ENCODE measurements at regions not wholly inside any gene's neighbourhood (a gene's known extent, or its start where the extent isn't known, plus 50 kb on each side); places are given as distances from the start of the nearest gene placed in this dataset.
"Not testable (repeated sequence)": the region's sequence is repeated elsewhere in the genome, so short reads cannot be mapped to it uniquely, and the experiment has no call there.

DNA sequence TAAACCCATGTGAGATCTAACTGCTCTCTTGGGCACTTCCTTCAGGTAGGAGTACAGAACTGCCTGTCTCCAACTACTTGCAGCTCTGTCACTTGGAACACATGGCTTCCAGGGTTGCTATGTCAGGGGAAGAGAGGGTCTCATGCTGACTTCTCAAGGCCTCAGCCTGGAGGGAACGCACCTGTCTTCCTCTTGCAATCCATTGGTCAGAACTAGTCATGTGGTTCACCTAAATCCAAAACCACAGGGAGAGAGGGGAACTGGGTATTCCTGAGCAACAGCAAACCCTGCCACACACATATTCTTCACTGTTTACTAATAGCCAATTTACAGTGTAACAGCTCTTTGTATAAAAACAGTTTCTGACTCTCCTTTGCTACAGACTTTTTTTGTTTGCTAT, 206.1 kb downstream of the KCNJ2 start:
- no peak for DNase-seq (ENCODE audit: low spot score)

DNA sequence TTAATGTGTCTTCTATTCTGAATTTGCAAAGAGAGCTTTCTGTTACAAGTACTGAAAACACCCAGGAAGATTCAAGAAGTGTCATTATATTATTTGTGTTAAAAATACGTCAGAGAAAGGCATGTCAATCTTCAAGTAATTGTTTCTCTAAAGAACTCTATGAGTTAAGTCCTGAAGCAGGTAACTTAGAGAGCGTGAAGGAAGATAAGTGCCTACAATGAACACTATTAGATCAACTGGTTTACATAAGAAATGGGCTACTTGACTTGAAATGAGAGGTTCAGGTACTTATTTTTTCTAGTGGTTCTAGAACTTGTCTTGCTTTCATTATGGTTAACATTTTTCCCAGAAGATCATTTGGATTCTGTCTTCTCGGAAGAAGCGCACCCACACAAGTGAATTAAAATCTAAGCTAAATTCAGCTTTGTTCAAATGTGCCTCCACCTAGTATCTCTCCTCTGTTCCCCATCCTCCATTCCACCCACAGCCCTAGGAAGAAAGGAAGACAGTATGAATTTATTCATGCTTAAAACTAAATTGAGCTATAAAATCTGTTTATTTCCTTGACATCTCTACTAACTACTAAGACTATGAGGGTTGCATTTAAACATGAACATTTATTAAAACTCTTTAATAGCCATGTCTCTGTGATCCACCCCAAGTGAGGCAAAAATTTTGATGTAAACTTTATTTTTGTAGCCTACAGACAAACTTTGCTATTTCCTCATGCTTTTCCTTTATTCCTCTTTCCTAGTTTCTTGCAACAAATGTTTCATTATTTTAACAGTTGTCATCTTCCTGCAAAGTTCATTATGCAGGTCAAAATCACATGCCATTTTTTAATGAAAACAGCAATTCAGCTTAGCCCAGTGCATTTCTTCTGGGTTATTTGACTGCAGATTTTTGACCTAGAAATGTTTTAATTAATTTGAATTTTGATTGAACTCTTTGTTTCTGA, 206.8 kb downstream of the KCNJ2 start:
- DNase-seq (ENCODE audit: low spot score) = no peak

DNA sequence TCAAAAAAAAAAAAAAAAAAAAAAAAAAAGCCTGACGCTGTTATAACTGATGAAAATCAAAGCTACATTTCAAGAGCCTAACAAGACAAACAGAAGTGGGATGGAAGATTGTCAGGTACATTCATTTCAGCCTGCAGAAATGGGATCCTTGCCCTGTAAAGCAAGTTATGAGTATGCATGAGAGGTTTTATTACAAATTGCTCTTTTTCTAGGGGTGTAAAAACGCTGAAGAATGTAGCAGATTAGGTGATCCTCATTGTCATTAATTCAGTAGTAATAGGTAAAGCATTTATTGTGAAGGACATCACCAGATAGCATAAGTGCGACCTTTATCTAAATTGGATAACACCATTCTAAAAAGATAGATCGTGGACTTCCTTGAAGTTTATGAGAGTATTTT, 208.3 kb downstream of the KCNJ2 start:
- no peak for DNase-seq (ENCODE audit: low spot score)

DNA sequence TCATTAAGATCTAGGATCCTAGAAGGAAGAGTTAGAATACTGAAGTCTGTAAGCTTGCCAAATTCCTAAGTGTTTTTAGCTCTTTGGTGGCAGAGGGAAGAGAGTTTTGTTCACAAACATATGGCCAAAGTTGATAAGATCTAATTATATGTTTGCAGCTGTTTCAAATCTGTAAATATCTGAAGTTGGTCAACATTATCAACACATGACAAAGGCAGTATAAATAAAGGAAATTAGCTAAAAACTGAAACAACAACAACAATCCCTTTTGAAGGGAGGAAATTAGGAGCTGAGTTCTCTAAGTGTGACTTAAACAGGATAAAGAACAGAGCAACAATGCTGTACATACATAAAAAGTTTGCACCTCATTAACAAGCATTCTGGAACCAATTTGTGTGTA, 208.7 kb downstream of the KCNJ2 start:
- DNase-seq (ENCODE audit: low spot score) = no peak

GRCh38 chr17:70379945-70380344, 210.6 kb downstream of the KCNJ2 start:
- DNase-seq (ENCODE audit: low spot score) = no peak

DNA sequence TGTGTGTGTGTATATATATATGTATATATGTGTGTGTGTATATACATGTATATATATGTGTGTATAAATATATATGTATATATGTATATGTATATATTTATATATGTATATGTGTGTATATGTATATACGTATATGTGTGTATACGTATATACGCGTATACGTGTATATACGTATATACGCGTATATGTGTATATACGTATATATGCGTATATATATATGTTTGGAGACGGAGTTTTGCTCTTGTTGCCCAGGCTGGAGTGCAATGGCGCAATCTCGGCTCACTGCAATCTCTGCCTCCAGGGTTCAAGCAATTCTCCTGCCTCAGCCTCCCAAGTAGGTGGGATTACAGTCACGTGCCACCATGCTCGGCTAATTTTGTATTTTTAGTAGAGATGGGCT, 212.6 kb downstream of the KCNJ2 start:
- DNase-seq (ENCODE audit: low spot score) = not testable (repeated sequence)

DNA sequence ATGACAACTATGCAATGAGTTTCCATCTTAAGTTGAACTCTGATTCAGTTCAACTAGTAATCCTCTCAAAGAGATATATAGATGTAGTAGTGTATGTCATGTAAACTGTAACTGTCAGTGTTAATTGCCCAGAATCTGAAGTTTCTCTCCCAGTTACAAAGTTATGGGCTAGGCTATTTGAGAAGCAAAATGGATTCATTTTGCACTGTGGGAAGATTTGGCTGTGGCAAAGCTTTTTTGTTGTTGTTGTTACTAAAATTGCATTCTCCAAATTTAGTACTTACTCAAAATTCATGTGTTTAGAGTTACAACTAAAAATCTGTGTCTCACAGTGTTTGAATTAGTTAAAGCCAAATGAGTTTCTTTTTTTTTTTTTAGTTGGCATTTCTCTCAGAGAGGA, 219.0 kb downstream of the KCNJ2 start:
- no peak for DNase-seq (ENCODE audit: low spot score)

- DNase-seq (ENCODE audit: low spot score) = not testable (repeated sequence)
These were observed 220.0 kb downstream of the KCNJ2 start for GRCh38 chr17:70389232-70389757.

- DNase-seq (ENCODE audit: low spot score) = no peak
These were observed 220.7 kb downstream of the KCNJ2 start for GRCh38 chr17:70390049-70390448.

GRCh38 chr17:70394473-70395232, 225.3 kb downstream of the KCNJ2 start:
- DNase-seq (ENCODE audit: low spot score) = no peak

GRCh38 chr17:70405492-70406220, 236.3 kb downstream of the KCNJ2 start:
- DNase-seq (ENCODE audit: low spot score) = no peak

GRCh38 chr17:70407506-70407905, 238.2 kb downstream of the KCNJ2 start:
- DNase-seq (ENCODE audit: low spot score) = no peak

GRCh38 chr17:70408768-70409167, 239.4 kb downstream of the KCNJ2 start:
- no peak for DNase-seq (ENCODE audit: low spot score)

DNA sequence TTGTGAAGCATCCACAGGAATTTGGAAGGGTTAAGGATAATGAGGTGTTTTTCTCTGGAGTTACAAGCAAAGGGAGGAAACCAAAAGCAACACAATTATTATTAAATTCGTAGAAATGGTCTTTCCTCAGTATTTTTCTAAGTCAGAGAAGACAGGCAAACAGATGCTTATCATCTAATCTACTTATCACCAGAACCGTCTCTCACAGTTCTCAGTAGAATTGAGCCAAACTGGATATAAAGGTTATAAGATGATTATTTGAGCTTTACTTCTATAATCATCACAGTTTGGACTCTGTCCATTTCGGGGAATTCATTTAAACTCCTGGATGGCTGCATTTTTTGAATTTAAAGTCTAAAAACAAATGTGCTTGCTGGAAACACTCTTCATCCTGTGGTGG, 245.0 kb downstream of the KCNJ2 start:
- no peak for DNase-seq (ENCODE audit: low spot score)

DNA sequence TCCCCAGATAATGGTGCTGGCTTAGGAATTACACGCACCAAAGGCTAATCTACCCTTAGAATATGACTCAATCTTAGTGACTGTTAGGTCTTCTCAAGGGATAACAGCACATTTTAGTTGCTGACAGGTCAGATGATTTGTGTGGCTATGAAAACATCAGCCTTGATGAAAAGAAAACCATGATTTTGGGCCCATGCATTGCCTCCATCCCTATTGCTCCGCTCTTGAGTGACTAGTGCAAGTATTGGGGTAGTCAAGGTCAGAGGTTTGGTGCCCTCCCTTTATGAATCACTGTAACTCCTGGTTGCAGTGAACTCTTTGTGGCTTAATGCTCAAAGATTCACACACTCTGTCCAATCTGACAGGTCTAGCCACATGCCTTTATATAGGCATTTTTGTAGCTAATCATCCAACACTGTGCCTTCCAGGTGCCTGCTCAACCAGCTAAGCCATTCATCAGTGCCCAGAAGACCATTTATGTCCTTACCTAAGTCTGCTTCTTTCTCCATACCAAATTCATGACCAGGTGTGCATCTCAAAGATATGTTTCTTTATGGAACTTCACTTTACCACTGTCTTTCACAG, 251.6 kb downstream of the KCNJ2 start:
- DNase-seq (ENCODE audit: low spot score) = no peak

- no peak for DNase-seq (ENCODE audit: low spot score)
These were observed 253.5 kb downstream of the KCNJ2 start for GRCh38 chr17:70422862-70423261.

GRCh38 chr17:70423562-70423961, 254.2 kb downstream of the KCNJ2 start:
- DNase-seq (ENCODE audit: low spot score) = no peak

- no peak for DNase-seq (ENCODE audit: low spot score)
These were observed 257.4 kb downstream of the KCNJ2 start for GRCh38 chr17:70426752-70427151.

DNA sequence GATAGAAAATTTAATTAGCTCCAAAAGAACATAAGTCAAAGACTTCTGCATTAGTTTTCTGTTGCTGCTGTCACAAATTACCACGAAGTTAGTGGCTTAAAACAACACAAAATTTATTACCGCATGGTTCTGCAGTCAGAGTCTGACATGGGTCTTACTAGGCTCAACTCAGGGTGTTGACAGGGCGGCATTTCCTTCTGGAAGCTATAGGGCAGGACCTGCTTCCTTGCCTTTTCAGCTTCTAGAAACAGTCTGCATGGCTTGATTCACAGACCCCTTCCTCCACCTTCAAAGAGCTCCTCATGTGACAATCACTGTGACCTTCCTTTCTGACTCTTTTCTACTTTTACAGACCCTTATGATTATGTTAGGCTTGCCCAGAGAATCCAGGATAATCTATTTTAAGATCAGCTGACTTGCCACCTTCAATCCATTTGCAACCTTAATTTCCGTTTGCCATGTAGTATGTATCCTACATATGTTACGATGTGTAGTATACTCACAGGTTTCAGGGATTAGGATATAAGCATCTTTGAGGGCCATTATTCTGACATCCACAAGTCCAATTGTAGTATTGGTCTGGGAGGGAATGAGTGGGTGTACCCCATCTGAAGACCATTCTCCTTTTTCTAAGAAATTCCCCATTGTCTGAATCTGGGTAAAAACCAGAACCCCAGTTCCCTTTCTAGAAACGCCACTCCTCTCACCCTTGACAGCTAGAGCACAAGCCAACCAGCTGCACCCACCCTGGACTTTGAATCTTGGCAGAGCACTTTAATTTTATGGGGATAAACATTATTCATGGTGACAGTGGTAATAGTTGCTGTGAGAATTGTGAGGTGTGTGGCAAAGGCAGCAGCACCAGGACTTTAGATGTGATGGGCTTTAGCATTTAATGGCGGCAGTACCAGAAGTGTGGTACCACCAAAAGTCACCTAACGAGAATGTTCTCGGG, 265.5 kb downstream of the KCNJ2 start:
- no peak for DNase-seq (ENCODE audit: low spot score)

GRCh38 chr17:70437656-70438055, 268.3 kb downstream of the KCNJ2 start:
- DNase-seq (ENCODE audit: low spot score) = no peak

- no peak for DNase-seq (ENCODE audit: low spot score)
These were observed 277.1 kb downstream of the KCNJ2 start for GRCh38 chr17:70446446-70446845.

Measured in germinal center (tissue), 1 donor.